Stimulated activated CD8-positive, alpha-beta memory T cell treated with anti-CD3 and anti-CD28 coated beads, Interleukin-4, amount 100 ng/mL, for 48 hours (primary cell): ENCODE measurements at regions not wholly inside any gene's neighbourhood (a gene's known extent, or its start where the extent isn't known, plus 50 kb on each side); places are given as distances from the start of the nearest gene placed in this dataset.
"Not testable (repeated sequence)": the region's sequence is repeated elsewhere in the genome, so short reads cannot be mapped to it uniquely, and the experiment has no call there.

Experiments
- DNase-seq: peaks from one replicate; pipeline ENCODE4 v3.0.0-alpha.2; 2020

DNA sequence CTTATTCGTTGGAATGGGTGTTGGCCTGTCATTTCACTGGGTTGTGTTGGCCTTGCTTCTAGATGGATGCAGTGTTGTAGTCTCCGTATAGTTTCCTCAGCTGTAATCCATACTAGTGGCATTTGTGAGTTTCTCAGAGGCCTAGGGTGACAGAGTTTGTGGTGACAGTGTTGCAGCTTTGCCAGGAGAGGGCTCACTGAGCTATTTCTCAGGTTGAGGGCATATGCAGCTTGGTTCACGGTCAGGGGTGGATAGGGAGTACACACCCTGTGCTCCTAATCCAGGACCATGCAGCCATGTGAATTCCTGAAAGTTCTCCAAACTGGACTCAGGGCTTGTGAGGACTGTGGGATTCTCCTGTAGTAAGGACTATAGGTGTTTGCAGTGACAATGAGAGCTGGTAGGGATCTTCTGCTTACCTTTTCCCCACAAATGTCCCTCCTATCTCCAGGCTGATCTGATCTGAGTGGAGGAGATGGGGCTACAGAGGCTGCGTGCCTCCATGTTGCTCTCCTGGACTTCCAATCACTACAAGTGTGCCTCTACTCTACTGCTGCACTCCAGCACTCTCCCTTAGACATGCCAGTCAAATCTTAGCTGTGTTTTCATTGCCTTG is 229.0 kb downstream of the STK31 start:
- no peak for DNase-seq

DNA sequence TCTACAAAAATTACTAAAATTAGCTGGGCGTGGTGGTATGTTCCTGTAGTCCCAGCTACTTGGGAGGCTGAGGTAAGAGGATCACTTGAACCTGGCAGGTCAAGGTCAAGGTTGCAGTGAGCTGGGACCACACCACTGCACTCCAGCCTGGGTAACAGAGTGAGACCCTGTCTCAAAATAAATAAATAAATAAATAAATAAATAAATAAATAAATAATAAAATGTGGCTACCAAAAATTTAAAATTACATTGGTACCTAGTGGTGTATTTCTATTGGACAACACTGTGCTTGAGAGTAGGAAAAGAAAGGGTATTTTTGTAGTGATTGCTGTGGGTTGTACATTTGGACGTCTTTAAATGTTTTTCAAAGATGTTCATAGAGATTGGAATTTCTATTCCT is 229.7 kb downstream of the STK31 start:
- DNase-seq, result not testable (repeated sequence)

DNA sequence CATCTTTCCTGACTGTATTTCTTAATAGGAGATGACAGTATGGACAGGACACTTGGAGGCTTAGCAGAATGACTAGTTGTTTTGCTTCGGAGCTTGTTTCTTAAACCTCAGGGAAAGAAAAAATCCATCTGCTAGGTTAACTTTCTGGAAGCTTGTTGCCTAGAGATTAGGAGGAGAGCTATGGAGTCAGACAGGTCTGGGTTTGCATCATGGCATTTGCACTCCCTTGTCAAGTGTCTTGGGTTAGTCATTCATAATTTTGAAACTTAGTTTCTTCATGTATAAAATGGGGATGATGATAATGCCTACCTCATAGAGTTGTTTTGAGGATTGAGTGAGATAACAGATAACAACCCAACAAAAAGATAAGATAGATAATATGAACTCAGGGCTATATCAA is 231.5 kb downstream of the STK31 start:
- no peak for DNase-seq

DNA sequence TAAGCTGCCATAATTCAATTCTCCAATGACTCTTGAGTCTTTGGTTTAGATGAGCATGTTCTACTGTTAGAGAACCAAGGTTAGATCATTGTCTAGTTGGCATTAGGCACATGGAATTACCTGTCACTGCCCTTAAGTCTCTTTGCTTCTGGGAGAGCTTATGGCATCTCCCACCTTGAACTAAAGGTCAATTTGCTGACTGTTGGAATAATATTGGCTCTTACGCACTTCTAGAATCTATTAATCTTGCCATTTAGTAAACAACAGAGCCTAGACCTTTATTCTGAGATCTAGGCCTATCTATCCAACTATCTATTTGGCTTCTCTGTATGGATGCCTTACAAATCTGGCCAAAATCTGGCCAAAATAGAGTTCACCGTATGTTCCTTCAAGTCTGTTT is 232.0 kb downstream of the STK31 start:
- no peak for DNase-seq

DNA sequence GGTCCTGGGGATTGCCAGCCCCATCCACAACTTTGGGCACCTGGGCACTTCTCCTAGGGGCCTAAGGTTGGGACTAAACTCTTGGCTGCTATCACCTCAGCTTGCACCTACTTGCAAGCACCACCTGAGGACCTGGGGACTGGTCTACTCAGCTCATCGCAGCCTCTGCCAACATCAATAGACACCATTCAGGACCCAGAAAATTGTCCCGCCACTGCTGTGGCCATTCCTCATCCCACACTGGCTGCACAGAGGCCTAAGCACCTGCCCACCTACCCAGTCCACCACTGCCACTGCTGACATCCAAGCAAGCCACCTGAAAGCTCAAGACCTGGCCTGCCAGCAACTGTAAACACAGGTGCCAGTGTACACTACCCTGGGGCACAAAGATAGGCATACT is 234.1 kb downstream of the STK31 start:
- DNase-seq, result no peak

DNA sequence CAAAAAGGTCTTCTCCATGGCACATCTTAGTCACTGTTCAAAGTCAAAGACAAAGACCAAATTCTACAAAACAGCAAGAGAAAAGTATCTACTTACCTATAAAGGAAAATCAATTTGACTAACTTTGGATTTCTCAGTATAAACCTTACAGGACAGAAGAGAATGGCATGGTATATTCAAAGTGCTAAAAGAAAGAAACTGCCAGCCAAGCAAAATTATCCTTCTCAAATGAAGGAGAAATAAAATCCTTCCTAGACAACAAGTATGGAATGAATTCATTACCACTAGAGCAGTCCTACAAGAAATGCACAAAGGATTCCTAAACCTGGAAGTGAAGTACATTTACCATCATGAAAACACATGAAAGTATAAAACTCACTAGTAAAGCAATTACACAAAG is 235.5 kb downstream of the STK31 start:
- no peak for DNase-seq

DNA sequence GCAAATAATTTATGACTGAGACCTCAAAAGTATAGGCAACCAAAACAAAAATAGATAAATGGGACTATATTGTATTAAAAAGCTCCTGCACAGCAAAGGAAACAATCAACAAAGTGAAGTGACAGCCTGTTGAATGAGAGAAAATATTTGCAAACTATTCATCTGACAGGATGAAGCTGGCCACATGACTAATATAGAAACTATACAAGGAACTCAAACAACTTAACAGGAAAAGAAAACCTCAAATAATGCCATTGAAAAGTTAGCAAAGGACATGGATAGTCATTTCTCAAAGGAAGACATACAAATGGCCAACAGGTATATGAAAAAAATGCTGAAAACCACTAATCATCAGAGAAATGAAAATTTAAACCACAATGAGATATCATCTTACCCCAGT is 245.1 kb downstream of the STK31 start:
- DNase-seq, result no peak

DNA sequence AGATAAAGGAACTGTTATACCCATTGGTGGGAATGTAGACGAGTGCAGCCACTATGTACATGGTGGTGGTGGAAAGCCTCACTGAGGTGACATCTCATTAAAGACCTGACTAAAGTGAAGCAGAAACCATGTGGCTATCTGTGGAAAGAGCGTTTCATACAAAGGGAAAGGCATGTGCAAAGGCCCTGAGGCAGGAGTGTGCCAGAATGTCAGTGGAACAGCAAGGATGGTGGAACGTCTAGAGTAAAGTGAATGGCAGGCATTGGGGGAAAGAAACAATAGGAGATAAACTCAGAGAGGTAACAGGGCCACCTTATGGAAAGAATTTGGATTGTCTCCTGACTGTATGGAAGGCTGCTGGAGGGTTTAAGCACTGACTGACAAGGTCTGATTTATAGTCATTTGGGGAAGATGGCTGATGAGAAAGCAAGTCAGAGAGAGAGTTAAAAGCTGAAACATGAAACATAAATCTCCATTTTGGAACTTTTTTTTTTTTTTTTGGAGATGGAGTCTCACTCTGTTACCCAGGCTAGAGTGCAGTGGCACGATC is 245.7 kb downstream of the STK31 start:
- DNase-seq, result no peak

DNA sequence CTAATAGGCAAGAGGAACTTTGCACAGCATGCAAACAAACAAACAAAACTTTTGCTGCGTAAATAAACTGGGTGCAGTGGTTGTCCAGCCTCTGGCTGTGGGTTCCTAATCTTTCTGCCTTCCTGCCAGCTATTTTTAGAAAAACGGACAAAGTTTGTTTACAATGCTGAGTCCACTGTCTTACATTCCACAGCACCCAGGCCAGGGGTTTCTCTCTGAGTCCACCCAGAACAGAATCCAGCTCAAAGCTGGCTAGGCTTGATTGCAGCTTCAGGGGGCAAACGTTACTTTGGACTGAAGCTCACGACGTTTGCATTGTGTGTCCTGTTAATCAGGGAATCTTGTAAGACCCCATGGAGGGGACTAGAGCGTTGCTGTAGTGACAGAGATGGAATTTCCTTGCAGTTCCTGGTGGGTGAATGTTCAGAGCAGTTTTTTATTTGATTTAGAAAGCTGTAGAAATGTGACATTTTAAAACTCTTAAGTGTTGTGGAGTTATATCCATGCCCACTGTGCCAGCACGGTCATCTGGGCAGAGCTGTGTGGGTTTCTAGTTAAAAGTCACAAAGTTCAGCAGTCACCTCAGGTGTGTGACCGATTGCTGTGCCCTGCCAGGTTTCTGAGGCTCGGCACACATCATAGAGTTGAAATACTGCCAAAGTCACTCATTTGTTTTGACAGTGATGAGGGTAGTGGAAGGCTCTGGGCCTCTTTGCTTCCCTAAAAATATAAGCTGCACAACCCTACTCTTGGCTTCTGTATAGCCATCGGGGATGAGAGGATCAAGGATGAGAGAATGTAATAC is 247.0 kb downstream of the STK31 start:
- DNase-seq, result no peak

DNA sequence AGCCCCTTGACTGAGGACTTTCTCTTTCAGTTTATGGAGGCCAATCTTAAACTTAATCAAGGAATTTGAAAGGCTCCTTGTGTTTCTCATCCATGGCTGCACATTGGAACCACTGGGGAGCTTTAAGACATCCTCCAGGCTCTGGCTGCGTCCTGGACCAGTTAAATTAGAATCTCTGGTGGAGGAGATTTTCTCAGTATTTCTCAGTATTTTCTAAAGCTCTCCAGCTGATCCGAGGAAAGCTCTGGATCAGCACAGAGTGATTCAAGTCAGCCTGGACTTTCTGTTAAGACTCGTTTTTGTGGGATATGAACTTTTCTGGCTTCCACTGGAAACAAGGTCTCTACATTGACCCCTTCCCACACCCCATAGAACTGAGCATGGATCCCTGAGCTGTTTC is 249.8 kb downstream of the STK31 start:
- DNase-seq, result no peak

DNA sequence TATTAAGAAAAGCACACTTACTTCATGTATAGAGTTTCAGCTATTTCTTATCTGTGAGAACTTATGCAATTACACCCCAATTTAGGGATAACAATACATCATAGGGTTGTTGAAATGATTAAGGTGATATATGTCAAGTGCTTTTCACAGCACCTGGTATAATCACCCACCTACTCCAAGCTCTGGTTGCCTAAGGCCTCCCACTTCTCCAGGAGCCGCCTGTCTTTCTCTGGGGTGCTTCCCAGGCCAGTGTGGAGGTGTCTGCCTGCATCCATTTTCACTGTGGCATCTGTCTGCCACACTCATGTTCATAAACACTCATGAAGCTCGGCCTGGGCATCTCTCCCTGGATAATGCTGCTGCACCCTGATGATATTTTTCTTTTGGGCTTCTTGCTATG is 250.3 kb downstream of the STK31 start:
- no peak for DNase-seq

DNA sequence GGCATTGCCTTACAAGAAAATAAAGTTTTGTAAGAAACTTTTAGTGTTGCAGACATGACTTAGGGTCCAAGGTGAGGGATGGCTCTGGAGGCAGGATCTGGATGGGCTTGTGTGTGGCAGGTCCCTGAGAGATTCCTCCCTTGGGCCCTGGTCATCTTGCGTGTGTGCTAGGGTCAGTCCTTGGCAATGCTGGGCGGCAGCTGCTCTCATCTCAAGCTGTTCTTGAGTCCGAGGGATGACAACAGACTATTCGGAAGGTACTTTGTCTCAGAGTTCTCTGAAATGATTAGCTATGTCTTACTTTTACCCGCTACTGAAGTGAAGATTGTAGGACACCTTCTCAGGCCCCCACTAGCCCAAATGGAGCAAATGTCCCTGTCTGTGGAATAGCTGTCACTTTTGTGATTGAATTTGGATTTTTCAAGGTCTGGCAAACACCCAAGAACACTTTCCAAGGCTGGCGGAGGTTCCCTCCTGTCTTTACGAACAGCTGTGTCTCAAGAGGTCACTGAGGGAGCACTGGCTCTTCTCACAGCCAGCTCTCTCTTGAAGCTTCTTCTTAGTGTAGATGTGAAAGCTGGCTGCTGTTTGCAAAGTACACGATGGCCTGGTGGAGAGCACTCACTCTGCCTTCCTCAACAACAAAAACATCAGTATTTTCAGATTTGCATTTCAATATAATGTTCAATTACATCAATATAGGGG is 253.6 kb downstream of the STK31 start:
- DNase-seq, result no peak

DNA sequence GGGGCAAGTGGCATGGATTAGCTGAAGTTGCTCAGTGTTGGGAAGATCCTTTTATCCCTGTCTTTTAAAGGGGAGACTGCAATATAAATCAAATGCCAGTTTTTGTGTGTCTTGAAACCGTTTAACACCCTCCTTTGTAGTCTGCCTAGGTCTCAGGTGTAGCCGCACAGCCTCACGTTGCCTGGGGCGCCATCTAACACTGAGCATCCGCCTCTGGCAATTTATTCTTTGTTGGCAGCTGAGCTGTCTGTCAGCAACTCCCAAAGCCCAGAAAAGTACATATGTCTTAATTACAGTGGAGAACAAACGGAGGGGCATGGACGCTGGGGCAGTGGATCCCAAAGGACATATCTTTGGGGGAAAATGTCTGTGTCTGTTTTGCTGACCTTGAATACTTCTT is 254.7 kb downstream of the STK31 start:
- no peak for DNase-seq

DNA sequence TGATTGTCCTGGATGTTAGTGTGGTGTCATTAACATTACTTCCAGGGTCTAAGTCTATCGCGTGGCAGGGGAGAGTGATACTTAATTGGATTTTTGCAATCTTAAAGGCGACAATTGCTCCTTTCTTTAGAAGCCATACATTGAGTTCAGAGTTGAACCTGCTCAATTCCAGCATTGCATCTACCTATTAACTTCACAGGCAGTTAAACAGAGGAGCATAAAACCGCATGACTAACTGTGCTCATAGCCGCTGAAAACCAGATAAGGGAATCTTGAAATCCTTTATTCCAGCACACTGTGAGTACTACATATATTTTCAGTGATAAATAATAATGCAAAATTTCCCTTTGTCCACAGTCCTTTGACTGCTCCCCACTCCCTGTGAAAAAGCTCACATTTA is 255.3 kb downstream of the STK31 start:
- no peak for DNase-seq

DNA sequence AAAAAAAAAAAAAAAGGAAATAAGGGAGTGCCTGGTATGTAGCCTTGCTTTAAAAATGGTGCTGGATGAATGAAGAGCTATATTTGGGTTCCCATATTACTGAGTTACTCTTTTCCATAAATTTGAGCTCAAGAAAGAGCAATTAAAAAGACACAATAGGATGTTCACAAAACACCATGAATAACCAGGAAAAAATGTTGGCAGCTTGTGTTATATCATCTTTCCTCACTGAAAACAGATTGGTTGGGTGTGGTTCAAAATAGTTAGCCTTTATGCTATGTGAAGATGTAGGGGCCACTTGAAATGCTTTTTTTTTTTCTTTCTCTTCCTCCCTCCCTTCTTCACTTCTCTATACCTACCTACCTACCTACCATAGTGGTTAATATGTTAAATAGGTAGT is 256.9 kb downstream of the STK31 start:
- DNase-seq, result no peak

DNA sequence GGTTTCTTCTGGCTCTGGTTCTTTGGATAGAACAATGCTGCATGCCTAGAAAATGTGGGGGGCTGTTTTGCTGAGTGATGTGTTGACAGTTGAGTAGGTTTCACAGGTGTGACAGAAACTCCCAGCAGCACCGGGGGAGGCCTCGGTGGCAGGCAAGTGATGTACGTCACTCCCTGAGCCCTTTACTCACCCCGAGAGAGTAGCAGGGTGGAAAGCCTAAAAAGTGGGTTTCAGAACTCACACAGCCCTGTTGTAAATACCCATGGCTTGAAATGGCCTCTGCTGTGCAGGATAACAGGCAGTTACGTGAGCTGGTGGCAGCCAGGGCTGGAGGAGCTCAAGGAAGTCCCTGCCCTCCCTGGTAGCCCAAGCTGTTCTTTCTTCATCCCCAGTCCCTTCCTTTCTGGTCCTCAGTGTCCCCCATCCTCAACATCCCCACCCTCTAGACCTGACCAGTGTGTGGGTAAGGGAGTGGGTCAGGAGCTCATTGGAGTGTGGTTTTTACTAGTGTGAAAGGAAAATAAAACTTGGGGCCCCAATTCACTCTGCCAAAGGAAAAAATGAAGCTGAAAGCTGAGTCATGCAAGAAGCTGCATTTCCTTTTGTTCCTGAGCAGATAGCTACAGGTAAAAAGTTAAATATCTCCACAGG is 258.1 kb downstream of the STK31 start:
- no peak for DNase-seq

DNA sequence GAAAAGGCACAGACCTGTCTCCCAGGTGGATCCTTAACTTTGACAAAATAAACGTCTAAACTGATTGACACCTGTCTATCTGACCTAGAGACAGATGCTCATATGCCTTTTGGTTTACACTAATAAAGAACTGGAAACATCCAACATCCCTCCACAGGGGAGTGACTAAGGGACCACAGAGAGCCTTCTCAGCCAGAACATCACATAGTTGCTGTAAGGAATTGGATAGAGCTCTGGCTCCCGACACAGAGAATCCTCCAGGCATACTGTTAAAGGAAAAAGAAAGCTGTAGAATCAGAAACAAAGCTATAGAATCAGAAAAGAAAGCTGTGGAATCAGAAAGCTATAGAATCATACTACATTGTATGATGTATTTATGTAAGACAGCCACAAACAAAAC is 258.8 kb downstream of the STK31 start:
- DNase-seq, result no peak

DNA sequence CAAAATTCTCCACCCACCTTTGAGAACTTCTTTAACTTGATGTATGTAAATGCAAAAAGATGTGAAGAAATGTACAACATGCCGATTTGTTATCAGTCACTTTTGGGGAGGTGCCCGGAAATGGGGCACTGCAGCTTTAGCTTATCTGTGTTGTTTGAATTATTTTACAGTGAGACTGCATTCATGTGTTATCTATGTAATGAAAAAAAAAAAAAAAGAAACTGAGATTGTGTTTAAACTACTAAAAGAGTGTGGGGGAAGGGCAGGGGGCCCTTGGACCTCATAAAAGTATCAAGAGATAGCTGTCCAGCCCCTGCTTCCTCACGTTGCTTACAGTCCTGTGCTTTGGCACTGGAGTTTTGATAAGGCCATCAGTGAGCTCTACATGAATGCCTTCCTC is 259.4 kb downstream of the STK31 start:
- DNase-seq, result no peak

DNA sequence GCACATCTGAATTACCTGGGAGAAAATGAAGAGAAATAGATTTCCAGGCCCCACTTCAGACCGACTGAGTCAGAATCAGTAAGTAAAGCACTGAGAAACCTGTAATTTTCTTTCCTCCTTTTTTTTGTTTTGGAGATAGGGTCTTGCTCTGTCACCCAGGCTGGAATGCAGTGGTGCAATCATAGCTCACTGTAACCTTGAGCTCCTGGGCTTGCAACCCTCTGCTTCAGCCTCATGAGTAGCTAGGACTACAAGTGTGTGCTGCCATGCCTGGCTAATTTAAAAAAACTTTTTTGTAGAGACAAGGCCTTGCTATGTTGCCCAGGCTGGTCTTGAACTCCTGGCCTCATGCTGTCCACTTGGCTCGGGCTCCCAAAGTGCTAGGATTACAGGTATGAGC is 260.2 kb downstream of the STK31 start:
- DNase-seq, result no peak

DNA sequence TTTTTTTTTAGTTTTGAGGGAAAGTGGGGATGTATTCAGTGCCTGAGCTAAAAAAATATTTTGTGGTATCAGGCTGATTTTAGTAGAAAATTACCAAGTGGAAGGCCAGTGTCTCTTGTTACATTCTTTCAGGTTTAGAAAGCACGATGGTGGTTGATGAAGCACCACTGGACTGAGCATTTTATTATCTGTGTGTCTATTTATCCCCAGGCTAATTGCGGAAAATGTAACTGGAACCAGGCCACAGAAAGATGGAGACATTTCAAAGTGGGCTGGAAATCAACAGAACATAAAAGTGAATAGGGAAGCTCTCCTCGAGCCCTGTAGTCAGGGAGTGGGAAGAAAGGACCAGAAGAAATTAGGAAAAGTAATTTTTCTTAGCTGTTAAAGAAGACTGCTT is 261.0 kb downstream of the STK31 start:
- no peak for DNase-seq

DNA sequence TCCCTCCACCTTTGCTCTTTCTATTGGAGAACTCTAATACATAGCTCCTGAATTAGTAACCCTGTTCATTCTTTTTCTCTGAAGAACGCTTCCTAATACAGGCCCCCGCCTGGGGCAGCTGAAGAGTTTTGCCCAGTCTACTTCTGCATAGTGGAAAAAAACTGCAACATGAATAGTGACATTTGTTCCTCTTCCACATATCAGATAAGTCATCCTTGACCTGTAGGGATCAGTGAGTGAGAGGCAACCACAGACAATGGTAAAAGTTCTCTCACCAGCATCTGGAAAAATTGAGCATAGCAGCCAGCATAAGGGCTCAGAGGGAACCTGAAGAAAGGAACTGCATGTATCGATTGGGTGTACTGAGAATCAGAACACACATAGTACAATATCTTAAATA is 262.0 kb downstream of the STK31 start:
- no peak for DNase-seq

DNA sequence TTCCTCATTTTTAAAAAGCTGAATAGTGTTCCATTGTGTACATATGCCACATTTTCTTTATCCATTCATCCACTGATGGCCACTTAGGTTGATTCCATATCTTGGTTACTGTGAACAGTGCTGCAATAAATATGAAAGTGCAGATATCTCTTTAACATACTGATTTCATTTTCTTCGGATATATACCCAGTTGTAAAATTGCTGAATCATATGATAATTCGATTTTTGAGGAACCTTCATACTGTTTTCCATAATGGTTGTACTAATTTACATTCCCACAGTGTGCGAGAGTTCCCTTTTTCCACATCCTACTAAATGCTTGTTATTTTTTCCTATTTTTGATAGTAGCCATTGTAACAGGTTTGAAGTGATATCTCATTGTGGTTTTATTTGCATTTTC is 263.2 kb downstream of the STK31 start:
- DNase-seq, result no peak

DNA sequence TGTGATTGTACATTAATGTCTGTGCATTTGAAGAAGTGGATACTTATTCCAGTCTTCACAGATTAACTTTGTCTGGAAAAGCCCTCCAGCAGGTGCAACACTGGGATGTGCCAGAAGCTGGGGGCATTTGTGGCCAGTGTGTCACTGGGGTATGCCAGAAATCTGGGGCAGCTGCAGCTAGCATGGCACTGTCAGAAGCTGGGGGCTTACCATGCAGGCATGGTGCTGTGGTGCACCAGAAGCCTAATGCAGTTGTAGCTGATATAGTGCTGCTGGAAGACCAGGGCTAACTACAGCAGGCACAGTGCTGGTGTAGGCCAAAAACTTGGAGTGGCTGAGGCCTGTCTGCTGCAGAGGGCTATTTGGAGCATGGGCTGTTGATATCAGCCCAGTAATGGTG is 270.1 kb downstream of the STK31 start:
- DNase-seq, result no peak

DNA sequence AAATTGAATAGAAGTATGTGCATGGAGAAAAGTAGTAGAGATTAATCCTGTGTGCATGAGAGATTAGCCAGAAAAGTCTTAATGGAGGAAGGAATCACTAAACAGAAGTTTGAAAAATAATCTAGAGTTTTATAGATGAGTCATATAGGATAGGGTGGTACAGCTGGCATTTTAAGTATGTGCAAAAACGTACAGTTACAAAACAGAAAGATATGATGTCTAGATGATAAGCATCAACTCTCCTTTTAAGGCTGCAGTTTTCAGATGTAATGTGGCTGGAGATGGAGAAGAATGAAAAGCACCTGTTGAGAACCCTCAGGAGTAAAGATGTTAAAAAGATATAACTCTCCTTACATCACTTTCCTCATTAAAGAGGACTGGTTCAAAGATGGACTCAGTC is 271.3 kb downstream of the STK31 start:
- no peak for DNase-seq
